SK-N-SH treated with all-trans-retinoic acid at 6 μM for 48 hours (cell line): ENCODE measurements at regions not wholly inside any gene's neighbourhood (a gene's known extent, or its start where the extent isn't known, plus 50 kb on each side); places are given as distances from the start of the nearest gene placed in this dataset.
"Not testable (repeated sequence)": the region's sequence is repeated elsewhere in the genome, so short reads cannot be mapped to it uniquely, and the experiment has no call there.

Experiments used
- CREB5 ChIP-seq: fragments of 250-450 bp; sonication (Bioruptor Pico); IDR thresholded peaks from 2 replicates; pipeline ENCODE4 v1.5.1; 2020; ENCODE audit warnings: low read depth, mild to moderate bottlenecking, moderate library complexity
- CSRNP3 ChIP-seq: fragments of 250-450 bp; sonication (Bioruptor Pico); IDR thresholded peaks from 2 replicates; pipeline ENCODE4 v1.5.1; 2021; ENCODE audit warnings: mild to moderate bottlenecking, moderate library complexity
- ESRRG ChIP-seq: fragments of 250-450 bp; sonication (Bioruptor Pico); IDR thresholded peaks from 2 replicates; pipeline ENCODE4 v1.6.1; 2021; ENCODE audit warnings: mild to moderate bottlenecking
- GLIS3 ChIP-seq: fragments of 250-450 bp; sonication (Bioruptor Pico); IDR thresholded peaks from 2 replicates; pipeline ENCODE4 v1.5.0; 2020; ENCODE audit warnings: mild to moderate bottlenecking, moderate library complexity
- ISL1 ChIP-seq: fragments of 250-450 bp; sonication (Bioruptor Pico); IDR thresholded peaks from 2 replicates; pipeline ENCODE4 v2.1.2; 2022; ENCODE audit warnings: mild to moderate bottlenecking, moderate library complexity
- OSR1 ChIP-seq: fragments of 250-450 bp; sonication (Bioruptor Pico); IDR thresholded peaks from 2 replicates; pipeline ENCODE4 v1.8.0; 2022; ENCODE audit warnings: moderate library complexity, mild to moderate bottlenecking, inconsistent platforms
- PATZ1 ChIP-seq: fragments of 250-450 bp; sonication (Bioruptor Pico); IDR thresholded peaks from 2 replicates; pipeline ENCODE4 v1.8.0; 2020; ENCODE audit warnings: mild to moderate bottlenecking, moderate library complexity, borderline replicate concordance
- RARB ChIP-seq: fragments of 250-450 bp; sonication (Bioruptor Pico); IDR thresholded peaks from 2 replicates; pipeline ENCODE4 v1.8.0; 2021; ENCODE audit warnings: mild to moderate bottlenecking, moderate library complexity
- TOX ChIP-seq: fragments of 250-450 bp; sonication (Bioruptor Pico); IDR thresholded peaks from 2 replicates; pipeline ENCODE4 v1.8.0; 2021; ENCODE audit warnings: mild to moderate bottlenecking, moderate library complexity, borderline replicate concordance
- ZFP3 ChIP-seq: fragments of 250-450 bp; sonication (Bioruptor Pico); IDR thresholded peaks from 2 replicates; pipeline ENCODE4 v1.5.0; 2020; ENCODE audit warnings: mild to moderate bottlenecking, moderate library complexity
- ZFP30 ChIP-seq: fragments of 450-650 bp; formaldehyde crosslinking; IDR thresholded peaks from 2 replicates; pipeline ENCODE4 v1.5.0; 2022; ENCODE audit warnings: mild to moderate bottlenecking, moderate library complexity
- ZNF565 ChIP-seq: fragments of 450-650 bp; formaldehyde crosslinking; conservative IDR thresholded peaks from 2 replicates; pipeline ENCODE4 v1.5.0; 2020; ENCODE audit warnings: low read depth, mild to moderate bottlenecking, moderate library complexity
- ZNF70 ChIP-seq: fragments of 450-650 bp; formaldehyde crosslinking; IDR thresholded peaks from 2 replicates; pipeline ENCODE4 v1.5.0; 2020; ENCODE audit warnings: mild to moderate bottlenecking, moderate library complexity

- TF ChIP-seq RARB; GLIS3 (CRISPR knock-in tag); CSRNP3 (CRISPR knock-in tag); ESRRG; CREB5 (CRISPR knock-in tag); ZNF565; PATZ1 (CRISPR knock-in tag); ZFP30 (CRISPR knock-in tag); ISL1 (CRISPR knock-in tag); ZNF70 (CRISPR knock-in tag); OSR1 (CRISPR knock-in tag); ZFP3 (CRISPR knock-in tag); TOX (CRISPR knock-in tag): not testable (repeated sequence)
Measured at GRCh38 chr2:234389661-234390060, 107.2 kb downstream of the ARL4C start.
